GM18951 (cell line): ENCODE measurements at regions not wholly inside any gene's neighbourhood (a gene's known extent, or its start where the extent isn't known, plus 50 kb on each side); places are given as distances from the start of the nearest gene placed in this dataset.

ENCODE experiments used
- POLR2A ChIP-seq: IDR thresholded peaks from 4 replicates; pipeline ENCODE4 v1.6.1; 2011; ENCODE audit warnings: mild to moderate bottlenecking; ENCODE audit not compliant: insufficient read length, insufficient read depth; ENCODE audit errors: extremely low read depth
- in situ Hi-C: fragments of 300-500 bp; cut with MboI; formaldehyde crosslinking; loops from one replicate; pipeline ENCODE4 v1.12.0; 2022; ENCODE audit warnings: low sequenced_read_pairs, mixed read lengths, inconsistent platforms; ENCODE audit not compliant: unreplicated experiment

GRCh38 chr12:92570056-92570753 lies 132.6 kb upstream of the PLEKHG7 start:
- in situ Hi-C loops, result loop anchor here (10.0 kb wide), 2 partner anchors 425 to 1185 kb away; partner anchors contain the start of gene BTG1
- TF ChIP-seq POLR2A, result no peak

DNA sequence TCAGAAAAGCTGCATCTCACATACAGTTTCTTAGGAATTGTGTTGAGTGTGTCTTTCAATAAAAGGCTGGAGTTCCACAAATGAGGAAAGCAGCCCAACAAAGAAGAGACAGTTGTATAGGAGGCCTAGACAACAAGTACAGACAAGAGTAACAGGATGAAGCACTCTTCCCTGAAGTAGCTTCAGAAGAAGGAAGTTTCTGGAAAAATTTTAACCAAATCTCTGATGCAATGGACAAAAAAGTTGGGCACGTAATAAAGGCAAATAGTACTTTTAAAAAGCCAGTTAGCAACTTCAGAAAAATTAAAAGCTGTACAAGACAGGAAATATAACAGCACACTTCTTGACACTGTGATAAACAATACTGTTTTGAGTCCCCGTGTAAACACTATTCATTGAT lies 134.1 kb upstream of the PLEKHG7 start:
- in situ Hi-C loops, result loop anchor here (10.0 kb wide), 2 partner anchors 64 to 104 kb away; no protein-coding TSS in a partner anchor
- no peak for TF ChIP-seq POLR2A

GRCh38 chr12:92566448-92567019 lies 136.3 kb upstream of the PLEKHG7 start:
- in situ Hi-C loops, result loop anchor here (10.0 kb wide), 2 partner anchors 62 to 102 kb away; no protein-coding TSS in a partner anchor
- no peak for TF ChIP-seq POLR2A

DNA sequence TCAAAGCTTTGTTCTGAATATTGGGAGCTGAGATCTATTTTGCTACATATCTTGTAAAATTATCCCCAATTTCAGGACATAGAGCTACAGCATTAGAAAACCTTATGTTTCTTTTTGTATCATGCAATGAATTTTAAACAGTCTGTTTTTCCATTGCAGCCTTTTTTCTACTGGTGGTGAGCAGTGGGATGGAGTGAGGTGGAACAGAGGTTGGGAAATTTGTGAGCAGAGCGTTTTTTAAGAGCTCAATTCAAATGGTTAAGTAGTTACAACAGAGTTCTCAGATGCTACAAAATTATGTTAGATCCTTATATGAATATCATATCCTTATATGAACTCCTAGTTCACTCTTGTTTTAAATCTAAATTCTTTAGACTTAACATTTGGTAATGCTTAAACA lies 139.0 kb upstream of the PLEKHG7 start:
- TF ChIP-seq POLR2A, result no peak
- in situ Hi-C loops, result loop anchor here (10.0 kb wide), 2 partner anchors 59 to 99 kb away; no protein-coding TSS in a partner anchor

- in situ Hi-C loops, result loop anchor here (10.0 kb wide), 2 partner anchors 57 to 97 kb away; no protein-coding TSS in a partner anchor
- no peak for TF ChIP-seq POLR2A
Measured at GRCh38 chr12:92562063-92562734, 140.6 kb upstream of the PLEKHG7 start.

DNA sequence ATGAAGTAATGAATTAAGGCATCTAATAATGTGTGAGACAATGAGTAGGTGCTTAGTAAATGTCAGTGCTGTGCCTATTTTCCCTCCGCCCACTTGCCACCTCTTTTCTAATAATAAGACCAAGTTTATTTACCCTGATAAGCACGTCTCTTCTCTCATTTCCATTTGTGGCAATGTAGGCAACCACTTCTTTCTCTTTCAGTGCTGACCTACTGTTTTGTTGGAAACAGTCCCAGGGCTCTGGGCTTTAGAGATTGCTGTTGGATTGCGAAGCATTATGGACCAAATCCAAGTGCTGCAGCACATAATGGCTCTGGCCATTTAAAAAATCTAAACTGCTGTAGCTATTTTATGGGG lies 141.3 kb upstream of the PLEKHG7 start:
- in situ Hi-C loops, result loop anchor here (10.0 kb wide), 2 partner anchors 57 to 97 kb away; no protein-coding TSS in a partner anchor
- TF ChIP-seq POLR2A, result no peak

- no peak for TF ChIP-seq POLR2A
- in situ Hi-C loops, result loop anchor here (10.0 kb wide), 2 partner anchors 56 to 96 kb away; no protein-coding TSS in a partner anchor
Measured at GRCh38 chr12:92560713-92561542, 141.9 kb upstream of the PLEKHG7 start.

- in situ Hi-C loops, result no loop called here
- no peak for TF ChIP-seq POLR2A
Measured at GRCh38 chr12:92558806-92559205, 144.0 kb upstream of the PLEKHG7 start.

- TF ChIP-seq POLR2A, result no peak
- in situ Hi-C loops, result no loop called here
Measured at GRCh38 chr12:92558215-92558773, 144.5 kb upstream of the PLEKHG7 start.

DNA sequence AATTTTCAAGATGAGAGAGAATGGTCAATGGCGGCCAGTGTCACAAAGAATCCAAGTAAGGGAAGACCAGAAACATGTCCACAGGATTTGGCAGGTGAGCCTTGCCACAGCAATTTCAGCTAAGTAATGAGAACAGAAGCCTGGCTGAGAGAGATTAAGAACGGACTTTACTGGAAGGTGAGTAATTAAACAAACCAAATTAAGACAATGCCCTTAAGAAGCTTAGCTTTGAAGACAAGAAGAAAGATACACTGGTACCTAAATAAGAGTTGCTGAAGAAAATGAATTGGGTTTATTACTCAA lies 145.4 kb upstream of the PLEKHG7 start:
- in situ Hi-C loops, result no loop called here
- TF ChIP-seq POLR2A, result peak; percentile 10

DNA sequence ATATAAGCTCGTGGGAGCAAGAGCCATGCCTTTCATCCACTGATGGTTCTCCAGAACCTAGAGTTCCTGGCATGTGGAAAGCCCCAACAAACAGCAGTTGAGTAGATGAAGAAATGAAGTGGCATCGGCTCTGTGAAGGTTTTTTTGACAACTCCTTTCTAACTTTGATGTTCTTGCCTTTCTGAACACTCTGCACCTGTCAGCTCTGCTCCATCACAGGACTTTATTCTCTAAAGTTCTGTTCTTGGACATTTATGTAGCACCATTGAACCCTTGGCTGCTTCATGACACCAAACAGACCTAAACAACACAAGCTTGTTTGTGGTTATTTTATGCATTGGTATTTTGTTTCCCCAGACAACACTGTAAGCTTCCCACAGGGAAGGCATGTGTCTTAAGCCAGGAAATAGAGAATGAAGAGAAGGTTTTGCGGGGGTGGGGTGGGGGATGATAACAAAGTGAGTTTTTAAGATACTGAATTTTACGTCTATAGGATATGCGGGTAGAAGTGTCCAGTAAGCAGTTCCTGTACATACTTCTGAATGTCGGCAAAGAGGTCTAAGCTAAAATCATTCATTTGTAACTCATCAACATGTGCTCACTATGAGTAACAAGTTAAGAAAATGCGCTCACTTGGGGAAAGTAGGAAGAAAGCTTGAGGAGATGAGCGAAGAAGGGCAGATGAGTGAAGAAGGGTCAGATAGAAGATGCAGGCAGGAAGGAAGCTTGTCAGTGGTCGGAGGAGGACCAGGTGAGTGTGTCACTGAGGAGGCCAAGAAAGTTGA lies 146.0 kb upstream of the PLEKHG7 start:
- TF ChIP-seq POLR2A, result peak; percentile 35
- in situ Hi-C loops, result no loop called here

DNA sequence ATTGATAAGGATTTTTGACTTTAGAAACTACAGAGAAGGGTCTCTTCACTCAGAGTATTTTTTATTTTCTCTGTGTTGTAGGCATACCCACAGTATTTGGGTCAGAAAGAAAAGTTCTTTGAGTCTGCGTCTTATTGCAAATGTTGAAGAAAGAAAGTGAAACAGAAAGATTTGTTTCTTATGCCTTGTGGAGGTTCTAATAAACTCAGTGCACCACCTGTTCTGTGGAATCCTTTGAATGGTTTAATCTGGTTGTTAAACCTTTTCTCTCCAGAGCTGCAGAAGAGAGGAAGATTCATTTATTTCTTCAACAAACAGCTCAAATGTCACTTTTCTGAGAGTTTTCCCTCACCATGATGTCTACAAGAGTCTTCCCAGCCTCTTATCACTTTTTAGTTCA lies 146.6 kb upstream of the PLEKHG7 start:
- TF ChIP-seq POLR2A, result peak; percentile 37
- in situ Hi-C loops, result no loop called here
